Left lung (tissue), 4 donors: ENCODE measurements at regions not wholly inside any gene's neighbourhood (a gene's known extent, or its start where the extent isn't known, plus 50 kb on each side); places are given as distances from the start of the nearest gene placed in this dataset.

Source experiments
- ATAC-seq: fragments of 200-7000 bp; cut with Tn5 transposase; one replicate; pipeline ENCODE4 v1.9.1; 2020; ENCODE audit warnings: moderate library complexity
- DNase-seq, 4 donors: peaks; one replicate each; pipeline ENCODE4 v3.0.0-alpha.2; 2013 to 2020
- H3K27ac ChIP-seq, 2 donors: fragments of 200-600 bp; sonication (generic) in 1 of 2; one replicate each; pipeline versions ENCODE4 v1.5.0 to v1.8.0; 2020 to 2021
- H3K27me3 ChIP-seq, 2 donors: fragments of 200-600 bp; sonication (generic) in 1 of 2; one replicate each; pipeline versions ENCODE4 v1.5.0 to v1.8.0; 2020 to 2021
- H3K36me3 ChIP-seq, 2 donors: fragments of 200-600 bp; sonication (generic) in 1 of 2; one replicate each; pipeline versions ENCODE4 v1.5.0 to v1.8.0; 2020 to 2021
- H3K4me1 ChIP-seq, 2 donors: fragments of 200-600 bp; one replicate each; pipeline ENCODE4 v1.8.0; 2021
- H3K4me3 ChIP-seq, 2 donors: fragments of 200-600 bp; sonication (generic) in 1 of 2; one replicate each; pipeline versions ENCODE4 v1.5.0 to v1.8.0; 2020 to 2021; ENCODE audit warnings: mild to moderate bottlenecking in 1 of 2
- H3K9me3 ChIP-seq, 2 donors: fragments of 200-600 bp; sonication (generic) in 1 of 2; one replicate each; pipeline versions ENCODE4 v1.5.0 to v1.8.0; 2020 to 2021
- CTCF ChIP-seq, 2 donors: fragments of 200-600 bp; sonication (generic) in 1 of 2; IDR thresholded peaks; one replicate each; pipeline versions ENCODE4 v1.5.0 to v1.8.0; 2021; ENCODE audit warnings: antibody characterized with exemption in 2 of 2
- intact Hi-C, 2 donors: fragments of 100-400 bp; cut with DNase I; formaldehyde crosslinking; loops; one replicate each; pipeline versions ENCODE4 v1.11.2 to v1.14.2; 2022
- donor health status: DM: no; HTN: yes; CAD: no.
- donor health status: DM: no; HTN: no; CAD: no.

GRCh38 chr2:65586516-65586915, 154.1 kb upstream of the SPRED2 start:
- Histone ChIP-seq H3K27me3 (no peaks in the 10 kb centered on the region), H3K4me3 (no peak overlapping the region), H3K36me3 (no peaks in the 10 kb centered on the region), H3K4me1 (no peaks in the 10 kb centered on the region), H3K27ac (no peak overlapping the region), H3K9me3 (no peaks in the 10 kb centered on the region)
- DNase-seq, result no peak
- ATAC-seq, result no peak
- intact Hi-C loops, result no loop called here
- no peak for TF ChIP-seq CTCF (IDR thresholded peaks at IDR 0.05)

- no peak overlapping the region for H3K4me3 ChIP-seq
- no peak for ATAC-seq
- intact Hi-C loops, result no loop called here
- no peaks in the 10 kb centered on the region for H3K36me3 ChIP-seq
- TF ChIP-seq CTCF (IDR thresholded peaks at IDR 0.05), result no peak
- H3K27me3 ChIP-seq, result no peaks in the 10 kb centered on the region
- no peaks in the 10 kb centered on the region for H3K9me3 ChIP-seq
- no peak for DNase-seq
- no peaks in the 10 kb centered on the region for H3K4me1 ChIP-seq
- no peak overlapping the region for H3K27ac ChIP-seq
Observed at GRCh38 chr2:65583061-65583460, 150.7 kb upstream of the SPRED2 start.

GRCh38 chr2:65582364-65582763, 150.0 kb upstream of the SPRED2 start:
- no peaks in the 10 kb centered on the region for H3K27me3 ChIP-seq
- no peaks in the 10 kb centered on the region for H3K9me3 ChIP-seq
- no peaks in the 10 kb centered on the region for H3K4me1 ChIP-seq
- H3K36me3 ChIP-seq, result no peaks in the 10 kb centered on the region
- ATAC-seq (no peak), DNase-seq (no peak)
- no peak overlapping the region for H3K4me3 ChIP-seq
- intact Hi-C loops, result no loop called here
- no peak for TF ChIP-seq CTCF (IDR thresholded peaks at IDR 0.05)
- H3K27ac ChIP-seq, result no peak overlapping the region

GRCh38 chr2:65580824-65581223, 148.4 kb upstream of the SPRED2 start:
- H3K4me1 ChIP-seq, result peaks cover 4 to 10% of the 10 kb centered on the region in 2 donors
- intact Hi-C loops, result no loop called here
- H3K27ac ChIP-seq, result no peak overlapping the region
- TF ChIP-seq CTCF (IDR thresholded peaks at IDR 0.05), result no peak
- DNase-seq (no peak), ATAC-seq (peak; percentile 37)
- H3K9me3 ChIP-seq, result no peaks in the 10 kb centered on the region
- no peaks in the 10 kb centered on the region for H3K27me3 ChIP-seq
- no peaks in the 10 kb centered on the region for H3K36me3 ChIP-seq
- no peak overlapping the region for H3K4me3 ChIP-seq

DNA sequence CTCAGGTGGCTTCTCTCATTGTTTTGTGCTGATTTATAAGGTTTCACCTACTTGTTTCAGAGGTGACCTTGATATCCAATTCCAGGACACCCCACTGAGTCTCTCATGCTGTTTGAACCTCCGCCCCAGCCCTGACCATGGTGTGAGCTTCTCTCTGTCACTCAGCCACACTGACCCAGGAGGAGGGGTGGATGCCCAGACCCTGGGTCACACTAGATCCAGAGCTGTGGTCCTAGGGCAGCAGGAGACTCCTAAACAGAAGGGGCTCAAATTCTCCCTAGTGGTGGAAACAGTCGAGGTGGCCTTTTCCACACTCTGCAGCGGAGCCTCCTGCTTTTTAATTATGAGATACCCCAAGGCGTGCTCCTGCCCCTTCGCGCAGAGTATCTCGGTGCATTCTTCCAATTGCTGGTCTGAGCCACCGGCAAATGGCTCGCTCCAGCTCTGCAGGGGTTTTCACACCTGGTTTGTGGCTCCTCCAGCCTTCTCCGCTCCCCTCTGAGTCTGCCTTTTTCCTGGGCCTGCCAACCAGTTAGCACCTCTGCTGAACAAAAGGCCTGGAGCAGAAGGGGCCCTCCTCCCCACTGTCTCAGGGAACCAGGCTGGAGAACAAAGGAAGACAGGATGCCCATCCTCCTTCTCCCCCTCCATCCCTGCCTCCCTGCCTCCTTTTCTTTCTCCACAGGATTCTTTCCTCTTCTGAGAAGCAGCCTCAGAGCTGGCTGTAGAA, 147.3 kb upstream of the SPRED2 start:
- DNase-seq (no peak), ATAC-seq (no peak)
- Histone ChIP-seq H3K4me3 (no peak overlapping the region), H3K36me3 (no peaks in the 10 kb centered on the region), H3K27ac (no peak overlapping the region), H3K4me1 (peaks cover 4 to 10% of the 10 kb centered on the region in 2 donors), H3K9me3 (no peaks in the 10 kb centered on the region), H3K27me3 (no peaks in the 10 kb centered on the region)
- no peak for TF ChIP-seq CTCF (IDR thresholded peaks at IDR 0.05)
- intact Hi-C loops, result no loop called here
